ENCODE measurements at regions not wholly inside any gene's neighbourhood (a gene's known extent, or its start where the extent isn't known, plus 50 kb on each side); places are given as distances from the start of the nearest gene placed in this dataset.

- TF ChIP-seq, protein P1, sequence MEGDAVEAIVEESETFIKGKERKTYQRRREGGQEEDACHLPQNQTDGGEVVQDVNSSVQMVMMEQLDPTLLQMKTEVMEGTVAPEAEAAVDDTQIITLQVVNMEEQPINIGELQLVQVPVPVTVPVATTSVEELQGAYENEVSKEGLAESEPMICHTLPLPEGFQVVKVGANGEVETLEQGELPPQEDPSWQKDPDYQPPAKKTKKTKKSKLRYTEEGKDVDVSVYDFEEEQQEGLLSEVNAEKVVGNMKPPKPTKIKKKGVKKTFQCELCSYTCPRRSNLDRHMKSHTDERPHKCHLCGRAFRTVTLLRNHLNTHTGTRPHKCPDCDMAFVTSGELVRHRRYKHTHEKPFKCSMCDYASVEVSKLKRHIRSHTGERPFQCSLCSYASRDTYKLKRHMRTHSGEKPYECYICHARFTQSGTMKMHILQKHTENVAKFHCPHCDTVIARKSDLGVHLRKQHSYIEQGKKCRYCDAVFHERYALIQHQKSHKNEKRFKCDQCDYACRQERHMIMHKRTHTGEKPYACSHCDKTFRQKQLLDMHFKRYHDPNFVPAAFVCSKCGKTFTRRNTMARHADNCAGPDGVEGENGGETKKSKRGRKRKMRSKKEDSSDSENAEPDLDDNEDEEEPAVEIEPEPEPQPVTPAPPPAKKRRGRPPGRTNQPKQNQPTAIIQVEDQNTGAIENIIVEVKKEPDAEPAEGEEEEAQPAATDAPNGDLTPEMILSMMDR (IDR thresholded peaks at IDR 0.05; ENCODE audit: insufficient read depth, low read length, severe bottlenecking), result no peak
- DNase-seq (ENCODE audit: low read depth) (no peak), FAIRE-seq (no peak)
- H3K4me3 ChIP-seq (ENCODE audit: low read depth, low read length), result no peak overlapping the region
- no peaks in the 10 kb centered on the region for H3K27me3 ChIP-seq (ENCODE audit: control insufficient read depth, insufficient read depth, low read length)
- H3K36me3 ChIP-seq (ENCODE audit: control insufficient read depth, insufficient read depth, low read length), result no peaks in the 10 kb centered on the region
Measured at GRCh38 chr13:57409656-57410055, 221.9 kb upstream of the PCDH17 start.

- Histone ChIP-seq H3K27me3 (ENCODE audit: control insufficient read depth, insufficient read depth, low read length) (no peaks in the 10 kb centered on the region), H3K36me3 (ENCODE audit: control insufficient read depth, insufficient read depth, low read length) (no peaks in the 10 kb centered on the region), H3K4me3 (ENCODE audit: low read depth, low read length) (no peak overlapping the region)
- no peak for DNase-seq (ENCODE audit: low read depth)
- TF ChIP-seq, protein P1 (IDR thresholded peaks at IDR 0.05; ENCODE audit: insufficient read depth, low read length, severe bottlenecking), result no peak
- no peak for FAIRE-seq
Measured at GRCh38 chr13:57418067-57418677, 213.4 kb upstream of the PCDH17 start.

DNA sequence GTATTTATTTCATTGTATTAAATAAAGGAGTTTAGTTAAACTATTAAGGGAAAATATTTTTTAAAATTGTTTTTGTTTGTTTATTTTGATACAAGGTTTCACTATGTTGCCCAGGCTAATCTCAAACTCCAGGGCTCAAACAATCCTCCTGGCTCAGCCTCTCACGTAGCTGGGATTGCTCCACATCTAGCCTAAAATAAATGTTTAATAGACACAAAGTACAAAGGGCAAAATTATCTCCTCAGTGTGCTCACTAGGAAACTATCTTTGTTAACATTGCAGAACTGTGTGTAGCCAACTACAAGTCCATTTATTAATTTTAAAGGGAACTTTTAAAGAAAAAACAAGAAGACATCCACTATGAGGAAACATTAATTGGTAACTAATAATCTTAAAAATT lies 207.2 kb upstream of the PCDH17 start:
- Histone ChIP-seq H3K36me3 (ENCODE audit: control insufficient read depth, insufficient read depth, low read length) (no peaks in the 10 kb centered on the region), H3K27me3 (ENCODE audit: control insufficient read depth, insufficient read depth, low read length) (no peaks in the 10 kb centered on the region), H3K4me3 (ENCODE audit: low read depth, low read length) (no peak overlapping the region)
- DNase-seq (ENCODE audit: low read depth) (no peak), FAIRE-seq (no peak)
- TF ChIP-seq, protein P1 (IDR thresholded peaks at IDR 0.05; ENCODE audit: insufficient read depth, low read length, severe bottlenecking), result no peak

- TF ChIP-seq, protein P1 (IDR thresholded peaks at IDR 0.05; ENCODE audit: insufficient read depth, low read length, severe bottlenecking), result no peak
- DNase-seq (ENCODE audit: low read depth) (no peak), FAIRE-seq (no peak)
- H3K27me3 ChIP-seq (ENCODE audit: control insufficient read depth, insufficient read depth, low read length), result no peaks in the 10 kb centered on the region
- H3K4me3 ChIP-seq (ENCODE audit: low read depth, low read length), result no peak overlapping the region
- no peaks in the 10 kb centered on the region for H3K36me3 ChIP-seq (ENCODE audit: control insufficient read depth, insufficient read depth, low read length)
Measured at GRCh38 chr13:57425531-57425930, 206.0 kb upstream of the PCDH17 start.

DNA sequence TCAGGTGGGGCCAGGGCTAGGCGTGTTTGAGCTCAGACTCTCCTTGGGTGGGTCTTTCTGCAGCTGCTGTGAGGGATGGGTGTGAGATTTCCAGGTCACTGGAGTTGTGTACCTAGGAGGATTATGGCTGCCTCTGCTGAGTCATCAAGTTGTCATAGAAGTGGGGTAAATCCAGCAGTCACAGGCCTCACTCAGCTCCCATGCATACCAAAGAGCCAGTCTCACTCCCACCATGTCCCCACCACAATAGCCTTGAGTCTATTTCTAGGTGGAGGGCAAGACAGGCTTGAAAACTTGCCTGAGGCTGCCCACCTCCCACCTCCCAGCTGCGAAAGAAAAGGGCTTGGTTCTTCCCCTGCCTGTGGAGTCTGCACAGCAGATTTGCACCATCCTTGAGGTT lies 194.0 kb upstream of the PCDH17 start:
- no peaks in the 10 kb centered on the region for H3K27me3 ChIP-seq (ENCODE audit: control insufficient read depth, insufficient read depth, low read length)
- H3K4me3 ChIP-seq (ENCODE audit: low read depth, low read length), result no peak overlapping the region
- DNase-seq (ENCODE audit: low read depth) (no peak), FAIRE-seq (no peak)
- H3K36me3 ChIP-seq (ENCODE audit: control insufficient read depth, insufficient read depth, low read length), result no peaks in the 10 kb centered on the region
- TF ChIP-seq, protein P1 (IDR thresholded peaks at IDR 0.05; ENCODE audit: insufficient read depth, low read length, severe bottlenecking), result no peak

DNA sequence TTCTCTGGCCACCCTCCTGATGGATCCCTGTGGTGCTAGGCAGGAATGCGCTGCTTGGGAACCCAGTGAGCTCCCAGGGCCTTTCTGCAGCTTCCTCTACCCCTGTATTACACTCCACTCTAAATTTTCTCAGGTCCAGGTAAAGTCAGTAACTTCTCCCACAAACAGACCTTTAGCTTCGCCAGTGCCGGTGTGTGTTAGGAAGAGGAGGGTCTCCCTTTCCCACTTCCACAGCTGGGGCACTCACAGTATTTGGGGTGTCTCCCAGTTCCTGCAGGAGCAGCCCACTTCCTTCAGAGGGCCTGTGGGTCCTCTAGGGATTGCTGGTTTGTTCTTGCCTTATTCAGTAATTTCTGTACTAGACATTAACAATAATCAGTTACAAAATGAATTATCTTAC lies 193.5 kb upstream of the PCDH17 start:
- H3K36me3 ChIP-seq (ENCODE audit: control insufficient read depth, insufficient read depth, low read length), result no peaks in the 10 kb centered on the region
- H3K4me3 ChIP-seq (ENCODE audit: low read depth, low read length), result no peak overlapping the region
- H3K27me3 ChIP-seq (ENCODE audit: control insufficient read depth, insufficient read depth, low read length), result no peaks in the 10 kb centered on the region
- TF ChIP-seq, protein P1 (IDR thresholded peaks at IDR 0.05; ENCODE audit: insufficient read depth, low read length, severe bottlenecking), result no peak
- FAIRE-seq (no peak), DNase-seq (ENCODE audit: low read depth) (no peak)
